Naive thymus-derived CD8-positive, alpha-beta T cell (primary cell): ENCODE measurements at regions not wholly inside any gene's neighbourhood (a gene's known extent, or its start where the extent isn't known, plus 50 kb on each side); places are given as distances from the start of the nearest gene placed in this dataset.
"Not testable (repeated sequence)": the region's sequence is repeated elsewhere in the genome, so short reads cannot be mapped to it uniquely, and the experiment has no call there.

Experiments used
- ATAC-seq, 2 donors: fragments of 150-1000 bp; cut with Tn5 transposase in 1 of 2; sonication (Bioruptor Pico), chemical (Tn5 transposase) in 1 of 2; 1 replicate in 1 of 2; 2 replicates in 1 of 2; pipeline ENCODE4 v1.10.0; 2021; ENCODE audit warnings: mild to moderate bottlenecking in 2 of 2, moderate library complexity in 2 of 2
- POLR2A ChIA-PET: fragments of 350-600 bp; sonication (Branson Sonifier 250); formaldehyde crosslinking; loops from one replicate; lab custom pipeline; 2021; ENCODE audit warnings: antibody characterized with exemption; lab: Charles Lee
- DNase-seq, 10 donors: peaks; one replicate each; pipeline versions ENCODE4 v3.0.0 to v3.0.0-alpha.2; 2020 to 2022
- H3K27ac Mint-ChIP-seq, 10 donors: one replicate each; pipeline ENCODE4 v1.8.0; 2020 to 2022; ENCODE audit warnings: mild to moderate bottlenecking in 10 of 10, mixed read lengths in 10 of 10, moderate library complexity in 4 of 10, inconsistent platforms in 1 of 10
- H3K27me3 Mint-ChIP-seq, 5 donors: one replicate each; pipeline ENCODE4 v1.8.0; 2021 to 2022; ENCODE audit warnings: mixed read lengths in 5 of 5
- H3K36me3 Mint-ChIP-seq, 3 donors: one replicate each; pipeline ENCODE4 v1.8.0; 2020 to 2022; ENCODE audit warnings: mixed read lengths in 3 of 3, mild to moderate bottlenecking in 2 of 3, inconsistent platforms in 1 of 3
- H3K4me1 Mint-ChIP-seq, 4 donors: one replicate each; pipeline ENCODE4 v1.8.0; 2021 to 2022; ENCODE audit warnings: mixed read lengths in 4 of 4
- H3K4me3 Mint-ChIP-seq, 10 donors: one replicate each; pipeline ENCODE4 v1.8.0; 2020 to 2022; ENCODE audit warnings: mild to moderate bottlenecking in 10 of 10, mixed read lengths in 10 of 10, moderate library complexity in 6 of 10, inconsistent platforms in 1 of 10
- H3K9me3 Mint-ChIP-seq, 9 donors: one replicate each; pipeline ENCODE4 v1.8.0; 2020 to 2022; ENCODE audit warnings: mixed read lengths in 9 of 9, mild to moderate bottlenecking in 3 of 9, inconsistent platforms in 1 of 9, moderate library complexity in 1 of 9

GRCh38 chr14:59022144-59022543, 166.3 kb upstream of the DAAM1 start:
- DNase-seq: no peak
- peaks cover 0 to 11% (median 7%) of the 10 kb centered on the region in 5 donors for H3K27me3 Mint-ChIP-seq
- H3K4me1 Mint-ChIP-seq: no peaks in the 10 kb centered on the region
- POLR2A ChIA-PET: no interaction called here
- H3K4me3 Mint-ChIP-seq: no peak overlapping the region
- no peak for ATAC-seq
- H3K27ac Mint-ChIP-seq: no peak overlapping the region
- peaks cover 0 to 2% (median 0%) of the 10 kb centered on the region in 9 donors for H3K9me3 Mint-ChIP-seq
- no peaks in the 10 kb centered on the region for H3K36me3 Mint-ChIP-seq

DNA sequence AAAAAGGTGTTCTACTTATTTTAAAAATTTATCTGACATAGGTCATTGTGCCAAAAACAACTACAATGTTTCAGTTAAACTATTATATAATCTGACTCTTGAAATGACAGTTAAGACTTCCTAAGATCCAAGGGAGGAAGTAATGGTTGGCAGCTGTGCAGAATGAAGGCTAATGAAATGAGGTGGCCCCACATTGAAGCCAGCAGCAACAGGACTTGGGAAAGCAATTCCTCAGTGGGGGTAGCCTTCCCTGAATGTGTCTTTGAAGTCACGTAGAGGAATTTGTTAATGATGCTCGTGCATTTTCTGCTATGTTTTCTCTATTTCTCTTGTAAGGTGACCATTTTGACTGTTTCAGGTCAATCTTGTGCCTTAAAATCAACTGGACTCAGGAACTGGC, 162.4 kb upstream of the DAAM1 start:
- Mint-ChIP-seq H3K27me3 (peaks cover 7 to 23% (median 10%) of the 10 kb centered on the region in 5 donors), H3K36me3 (no peaks in the 10 kb centered on the region), H3K9me3 (peaks cover 0 to 2% (median 0%) of the 10 kb centered on the region in 9 donors), H3K27ac (no peak overlapping the region), H3K4me1 (peaks cover 0 to 5% (median 3%) of the 10 kb centered on the region in 4 donors), H3K4me3 (no peak overlapping the region)
- POLR2A ChIA-PET: no interaction called here
- no peak for ATAC-seq
- DNase-seq: no peak

DNA sequence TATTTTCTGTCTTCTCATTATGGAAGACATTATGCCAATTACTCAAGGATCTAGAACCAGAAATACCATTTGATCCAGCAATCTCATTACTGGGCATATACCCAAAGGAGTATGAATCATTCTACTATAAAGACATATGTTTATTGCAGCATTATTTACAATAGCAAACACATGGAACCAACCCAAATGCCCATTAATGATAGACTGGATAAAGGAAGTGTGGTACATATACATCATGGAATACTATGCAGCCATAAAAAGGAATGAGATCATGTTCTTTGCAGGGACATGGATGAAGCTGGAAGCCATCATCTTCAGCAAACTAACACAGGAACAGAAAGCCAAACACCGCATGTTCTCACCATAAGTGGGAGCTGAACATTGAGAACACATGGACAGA, 161.8 kb upstream of the DAAM1 start:
- H3K27ac Mint-ChIP-seq, POLR2A ChIA-PET, ATAC-seq, H3K4me1 Mint-ChIP-seq, H3K4me3 Mint-ChIP-seq, H3K9me3 Mint-ChIP-seq, H3K36me3 Mint-ChIP-seq, DNase-seq: not testable (repeated sequence)
- peaks cover 7 to 23% (median 11%) of the 10 kb centered on the region in 5 donors for H3K27me3 Mint-ChIP-seq

DNA sequence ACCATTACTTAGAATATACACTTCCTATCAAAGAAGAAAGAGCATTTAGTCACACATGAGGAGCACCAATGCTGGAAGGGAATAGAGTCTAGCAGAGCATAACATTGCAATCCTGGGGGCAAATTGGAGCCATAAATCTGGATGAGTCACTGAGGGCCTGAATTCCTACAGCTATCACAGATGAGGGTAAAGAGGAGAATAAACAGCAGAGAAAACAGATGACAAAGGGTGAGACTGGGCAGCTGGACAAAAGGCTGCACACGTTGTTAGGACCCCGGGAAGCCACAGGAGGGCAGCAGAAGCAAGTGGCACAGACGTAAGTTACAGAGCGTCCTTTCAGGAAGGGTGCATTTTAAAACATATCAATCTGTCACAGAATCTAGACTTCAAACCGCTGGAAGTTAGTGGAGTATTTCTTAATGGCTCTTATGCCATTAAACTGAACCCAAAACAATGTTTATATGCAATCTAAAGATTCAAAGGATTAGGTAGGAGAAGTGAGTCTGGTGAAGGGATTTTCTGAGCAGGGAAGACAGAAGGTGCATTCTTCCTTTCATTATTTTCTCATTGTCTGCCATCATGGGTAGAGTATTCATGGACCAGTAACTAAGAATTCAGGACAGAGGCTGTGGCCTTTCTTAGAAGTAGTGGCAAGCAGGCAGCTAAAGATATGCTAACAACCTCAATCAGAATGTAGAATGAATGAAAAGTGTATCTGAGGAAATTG, 159.8 kb upstream of the DAAM1 start:
- Mint-ChIP-seq H3K27ac (no peak overlapping the region), H3K27me3 (peaks cover 0 to 19% (median 11%) of the 10 kb centered on the region in 5 donors), H3K4me3 (peak overlapping the region in 2 of 10 donors; percentile 25 to 44), H3K4me1 (peaks cover 0 to 5% (median 3%) of the 10 kb centered on the region in 4 donors), H3K36me3 (no peaks in the 10 kb centered on the region), H3K9me3 (peaks cover 0 to 2% (median 0%) of the 10 kb centered on the region in 9 donors)
- POLR2A ChIA-PET: no interaction called here
- ATAC-seq (no peak), DNase-seq (peak in 2 of 10 donors; percentile 1 to 12)

GRCh38 chr14:59032826-59033225, 155.6 kb upstream of the DAAM1 start:
- ATAC-seq (no peak), DNase-seq (no peak)
- no peak overlapping the region for H3K27ac Mint-ChIP-seq
- H3K9me3 Mint-ChIP-seq: peaks cover 0 to 2% (median 0%) of the 10 kb centered on the region in 9 donors
- H3K36me3 Mint-ChIP-seq: no peaks in the 10 kb centered on the region
- peaks cover 0 to 25% (median 9%) of the 10 kb centered on the region in 5 donors for H3K27me3 Mint-ChIP-seq
- peaks cover 0 to 5% (median 3%) of the 10 kb centered on the region in 4 donors for H3K4me1 Mint-ChIP-seq
- POLR2A ChIA-PET: interaction anchor here (0.7 kb wide), 1 partner anchor 22 kb away, joined by 6 read pairs; no protein-coding TSS in a partner anchor
- no peak overlapping the region for H3K4me3 Mint-ChIP-seq

DNA sequence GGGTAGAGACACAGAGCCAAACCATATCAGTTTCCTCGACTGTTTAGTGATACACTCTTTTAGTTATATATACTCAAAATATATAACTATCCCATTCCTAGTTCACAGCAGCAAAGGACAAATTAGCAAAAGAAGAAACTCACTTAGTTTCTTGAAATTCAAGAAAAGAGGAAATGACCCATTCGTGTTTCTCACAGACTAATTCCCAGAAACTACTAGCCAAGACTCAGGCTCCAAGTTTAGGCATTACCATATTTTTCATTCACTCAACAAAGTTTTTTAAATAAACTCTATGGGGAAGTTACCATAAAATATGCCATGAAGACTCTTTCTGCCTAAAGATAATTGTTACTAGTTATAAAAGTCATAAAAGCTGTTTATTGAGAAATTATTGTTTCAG, 152.3 kb upstream of the DAAM1 start:
- Mint-ChIP-seq H3K27me3 (peaks cover 0 to 15% (median 4%) of the 10 kb centered on the region in 5 donors), H3K9me3 (peaks cover 0 to 2% (median 0%) of the 10 kb centered on the region in 9 donors), H3K4me1 (no peaks in the 10 kb centered on the region), H3K4me3 (no peak overlapping the region), H3K27ac (no peak overlapping the region), H3K36me3 (no peaks in the 10 kb centered on the region)
- POLR2A ChIA-PET: no interaction called here
- no peak for ATAC-seq
- DNase-seq: no peak

DNA sequence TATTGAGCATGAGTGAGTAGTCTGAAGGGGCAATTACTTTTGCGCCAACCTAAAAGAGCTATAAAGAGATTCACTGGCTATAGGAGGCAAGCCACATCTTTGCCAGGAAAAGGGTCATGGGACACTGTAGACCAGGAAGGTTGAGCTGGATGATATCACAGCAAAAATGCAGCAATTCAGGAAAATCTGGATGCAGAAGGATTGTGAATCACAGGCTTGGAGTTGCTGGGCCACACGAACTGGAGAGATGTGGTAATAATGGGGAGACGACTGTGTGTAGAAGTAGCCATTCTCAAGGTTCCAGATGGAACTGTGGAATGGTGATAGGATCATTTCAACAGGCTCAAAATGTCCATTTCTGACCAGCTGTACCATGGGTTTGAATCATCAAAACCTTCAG, 151.4 kb upstream of the DAAM1 start:
- ATAC-seq: no peak
- H3K4me3 Mint-ChIP-seq: no peak overlapping the region
- DNase-seq: no peak
- peaks cover 0 to 8% (median 4%) of the 10 kb centered on the region in 5 donors for H3K27me3 Mint-ChIP-seq
- no peaks in the 10 kb centered on the region for H3K4me1 Mint-ChIP-seq
- H3K9me3 Mint-ChIP-seq: peaks cover 0 to 2% (median 0%) of the 10 kb centered on the region in 9 donors
- no peak overlapping the region for H3K27ac Mint-ChIP-seq
- no peaks in the 10 kb centered on the region for H3K36me3 Mint-ChIP-seq
- POLR2A ChIA-PET: no interaction called here

- ATAC-seq (no peak), DNase-seq (no peak)
- Mint-ChIP-seq H3K36me3 (no peaks in the 10 kb centered on the region), H3K4me1 (no peaks in the 10 kb centered on the region), H3K9me3 (peaks cover 0 to 2% (median 0%) of the 10 kb centered on the region in 9 donors), H3K27me3 (peaks cover 0 to 8% (median 4%) of the 10 kb centered on the region in 5 donors), H3K4me3 (no peak overlapping the region), H3K27ac (no peak overlapping the region)
- POLR2A ChIA-PET: no interaction called here
Observed at GRCh38 chr14:59037620-59038019, 150.8 kb upstream of the DAAM1 start.

DNA sequence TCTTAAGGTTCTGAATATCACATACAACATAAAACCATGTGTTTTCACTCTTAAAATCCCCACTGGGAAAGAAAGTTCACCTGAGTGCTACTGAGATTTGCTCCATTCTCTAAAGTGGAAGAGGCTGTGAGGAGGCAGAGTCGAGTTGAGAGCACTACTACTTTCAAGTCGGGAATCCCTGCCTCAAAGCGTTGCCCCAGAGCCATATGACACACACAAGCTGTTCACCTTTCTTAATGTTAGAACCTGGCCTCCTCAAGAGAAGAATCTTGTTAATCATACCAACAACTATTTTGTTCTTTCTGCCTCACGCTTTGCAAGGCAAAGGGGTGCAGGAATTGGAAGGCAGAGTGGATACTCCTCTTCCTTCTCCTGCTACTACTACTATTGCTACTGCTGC, 149.7 kb upstream of the DAAM1 start:
- Mint-ChIP-seq H3K9me3 (peaks cover 0 to 2% (median 0%) of the 10 kb centered on the region in 9 donors), H3K4me1 (no peaks in the 10 kb centered on the region), H3K27ac (no peak overlapping the region), H3K36me3 (no peaks in the 10 kb centered on the region), H3K4me3 (no peak overlapping the region), H3K27me3 (peaks cover 0 to 8% (median 3%) of the 10 kb centered on the region in 5 donors)
- DNase-seq (no peak), ATAC-seq (no peak)
- POLR2A ChIA-PET: no interaction called here

DNA sequence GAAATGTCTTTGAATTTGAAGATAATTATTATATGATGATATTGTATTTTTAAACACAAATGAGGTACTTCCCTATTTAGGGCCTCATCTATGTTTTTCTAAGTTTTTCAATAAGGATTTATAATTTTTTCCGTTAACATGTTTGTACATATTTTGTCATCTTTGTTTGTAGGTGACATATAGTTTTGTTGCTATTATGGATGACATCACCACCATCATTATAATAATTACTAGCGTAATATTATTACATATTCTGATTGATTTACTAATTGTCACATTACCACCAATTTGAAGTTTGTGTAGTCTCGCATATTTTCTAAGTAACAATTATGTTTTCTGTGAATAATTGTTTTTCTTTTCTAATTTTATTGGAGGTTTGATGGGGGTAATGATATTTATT, 147.2 kb upstream of the DAAM1 start:
- ATAC-seq: no peak
- no peak overlapping the region for H3K4me3 Mint-ChIP-seq
- H3K4me1 Mint-ChIP-seq: no peaks in the 10 kb centered on the region
- peaks cover 0 to 3% (median 0%) of the 10 kb centered on the region in 5 donors for H3K27me3 Mint-ChIP-seq
- POLR2A ChIA-PET: no interaction called here
- peaks cover 0 to 4% (median 0%) of the 10 kb centered on the region in 9 donors for H3K9me3 Mint-ChIP-seq
- no peak for DNase-seq
- no peaks in the 10 kb centered on the region for H3K36me3 Mint-ChIP-seq
- H3K27ac Mint-ChIP-seq: no peak overlapping the region

GRCh38 chr14:59044707-59045106, 143.8 kb upstream of the DAAM1 start:
- Mint-ChIP-seq H3K9me3 (peaks cover 0 to 4% (median 0%) of the 10 kb centered on the region in 9 donors), H3K4me3 (no peak overlapping the region), H3K27ac (no peak overlapping the region), H3K27me3 (peaks cover 0 to 6% (median 2%) of the 10 kb centered on the region in 5 donors), H3K4me1 (no peaks in the 10 kb centered on the region), H3K36me3 (peaks cover 0 to 2% (median 0%) of the 10 kb centered on the region in 3 donors)
- DNase-seq: no peak
- ATAC-seq: no peak
- POLR2A ChIA-PET: no interaction called here

DNA sequence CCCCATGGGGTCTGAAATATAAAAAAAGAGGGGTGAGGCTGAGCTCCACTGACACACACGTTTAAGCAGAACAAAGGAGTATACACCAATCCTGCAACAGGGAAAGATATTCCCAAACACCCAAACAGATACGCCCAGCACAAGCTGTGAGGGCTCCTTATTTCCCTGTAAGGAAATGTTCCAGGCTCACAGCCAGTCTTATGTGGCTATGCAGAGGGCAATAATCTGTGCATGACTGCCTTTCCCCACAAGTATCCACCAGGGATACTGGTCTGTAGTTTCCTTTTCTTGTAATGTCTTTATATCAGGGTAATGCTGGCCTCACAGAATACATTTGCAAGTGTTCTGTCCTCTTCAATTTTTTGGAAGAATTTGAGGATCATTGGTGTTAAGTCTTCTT, 141.7 kb upstream of the DAAM1 start:
- peaks cover 0 to 5% (median 0%) of the 10 kb centered on the region in 9 donors for H3K9me3 Mint-ChIP-seq
- ATAC-seq: no peak
- no peak overlapping the region for H3K27ac Mint-ChIP-seq
- no peak for DNase-seq
- H3K4me3 Mint-ChIP-seq: no peak overlapping the region
- POLR2A ChIA-PET: no interaction called here
- no peaks in the 10 kb centered on the region for H3K4me1 Mint-ChIP-seq
- peaks cover 0 to 2% (median 0%) of the 10 kb centered on the region in 3 donors for H3K36me3 Mint-ChIP-seq
- H3K27me3 Mint-ChIP-seq: peaks cover 4 to 16% (median 10%) of the 10 kb centered on the region in 5 donors

DNA sequence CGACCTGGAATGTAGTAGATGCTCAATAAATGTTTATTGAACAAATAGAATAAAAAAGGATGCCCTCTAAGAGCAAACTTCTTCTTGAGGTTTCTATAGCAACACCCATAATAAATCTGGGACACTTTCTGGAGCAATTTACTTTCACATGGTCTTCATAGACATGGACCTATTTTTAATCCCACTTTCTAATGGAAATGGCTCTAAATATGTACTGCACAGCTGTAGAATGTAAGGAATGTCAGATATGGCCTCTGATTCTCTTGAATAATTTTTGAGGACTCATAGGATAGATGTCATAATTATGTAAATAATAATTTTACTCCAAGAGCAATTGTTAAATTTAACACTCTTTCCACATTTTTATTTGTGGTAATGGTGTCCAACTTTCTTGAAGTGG, 133.5 kb upstream of the DAAM1 start:
- POLR2A ChIA-PET: no interaction called here
- Mint-ChIP-seq H3K27ac (no peak overlapping the region), H3K4me1 (no peaks in the 10 kb centered on the region)

More for the DNA sequence above, 133.5 kb upstream of the DAAM1 start:
- DNase-seq (no peak), ATAC-seq (no peak)
- Mint-ChIP-seq H3K36me3 (peaks cover 0 to 4% (median 0%) of the 10 kb centered on the region in 3 donors), H3K27me3 (peaks cover 7 to 28% (median 11%) of the 10 kb centered on the region in 5 donors), H3K9me3 (peaks cover 0 to 4% (median 0%) of the 10 kb centered on the region in 9 donors), H3K4me3 (no peak overlapping the region)
